Mesothelial cell of epicardium (in vitro differentiated cells): ENCODE measurements at regions not wholly inside any gene's neighbourhood (a gene's known extent, or its start where the extent isn't known, plus 50 kb on each side); places are given as distances from the start of the nearest gene placed in this dataset.

Source experiments
- DNase-seq, 2 experiments: peaks; one replicate each; pipeline ENCODE4 v3.0.0; 2021; ENCODE audit warnings: low spot score in 2 of 2; ENCODE audit not compliant: unreplicated experiment in 2 of 2
- H3K27ac Mint-ChIP-seq: 2 replicates; pipeline ENCODE4 v1.8.0; 2021; ENCODE audit warnings: mixed read lengths
- H3K27me3 Mint-ChIP-seq: 2 replicates; pipeline ENCODE4 v1.8.0; 2021; ENCODE audit warnings: low read depth, mixed read lengths
- H3K36me3 Mint-ChIP-seq: 2 replicates; pipeline ENCODE4 v1.8.0; 2021; ENCODE audit warnings: mixed read lengths
- H3K4me1 Mint-ChIP-seq: 2 replicates; pipeline ENCODE4 v1.8.0; 2021; ENCODE audit warnings: mixed read lengths
- H3K4me3 Mint-ChIP-seq: 2 replicates; pipeline ENCODE4 v1.8.0; 2021; ENCODE audit warnings: mild to moderate bottlenecking, moderate library complexity, mixed read lengths
- H3K9me3 Mint-ChIP-seq: 2 replicates; pipeline ENCODE4 v1.8.0; 2021; ENCODE audit warnings: mixed read lengths
- CTCF ChIP-seq: fragments of 200-600 bp; sonication (generic); IDR thresholded peaks from one replicate; pipeline ENCODE4 v1.5.0; 2021; ENCODE audit warnings: antibody characterized with exemption; ENCODE audit not compliant: unreplicated experiment

DNA sequence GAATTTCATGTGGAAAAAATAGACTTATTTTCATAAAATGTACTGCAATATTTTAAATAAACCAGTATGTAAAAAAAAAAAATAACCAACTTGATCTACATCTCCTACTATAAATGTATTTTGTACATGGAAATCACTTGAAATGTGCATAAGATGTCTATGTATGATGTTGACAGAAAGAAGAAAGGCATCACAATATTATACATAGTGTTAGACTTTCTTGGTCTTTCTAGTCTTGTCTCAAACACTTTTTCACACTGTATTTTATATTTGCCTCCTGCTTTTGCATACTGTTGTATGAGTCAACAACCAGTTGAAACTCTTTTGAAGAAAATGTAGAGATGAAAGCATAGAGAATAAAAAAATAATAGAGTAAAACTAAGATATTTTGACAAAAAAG is 352.4 kb upstream of the MGAT4C start:
- Mint-ChIP-seq H3K36me3 (no peaks in the 10 kb centered on the region), H3K9me3 (no peaks in the 10 kb centered on the region), H3K27ac (no peak overlapping the region), H3K27me3 (no peaks in the 10 kb centered on the region), H3K4me3 (no peak overlapping the region), H3K4me1 (peaks cover 2% of the 10 kb centered on the region)
- no peak for DNase-seq
- TF ChIP-seq CTCF = no peak

- no peak for TF ChIP-seq CTCF
- Mint-ChIP-seq H3K36me3 (no peaks in the 10 kb centered on the region), H3K4me1 (peaks cover 4% of the 10 kb centered on the region), H3K27me3 (no peaks in the 10 kb centered on the region), H3K4me3 (no peak overlapping the region), H3K27ac (no peak overlapping the region), H3K9me3 (no peaks in the 10 kb centered on the region)
- no peak for DNase-seq
These were observed 345.5 kb upstream of the MGAT4C start for GRCh38 chr12:86601550-86602308.

GRCh38 chr12:86600664-86601231 is 344.6 kb upstream of the MGAT4C start:
- TF ChIP-seq CTCF = no peak
- Mint-ChIP-seq H3K27ac (no peak overlapping the region), H3K36me3 (no peaks in the 10 kb centered on the region), H3K4me1 (peaks cover 4% of the 10 kb centered on the region), H3K9me3 (no peaks in the 10 kb centered on the region), H3K27me3 (no peaks in the 10 kb centered on the region), H3K4me3 (no peak overlapping the region)
- no peak for DNase-seq

GRCh38 chr12:86597431-86597830 is 341.2 kb upstream of the MGAT4C start:
- Mint-ChIP-seq H3K27ac (no peak overlapping the region), H3K4me1 (peaks cover 3% of the 10 kb centered on the region), H3K27me3 (no peaks in the 10 kb centered on the region), H3K9me3 (peaks cover 6% of the 10 kb centered on the region), H3K4me3 (no peak overlapping the region), H3K36me3 (no peaks in the 10 kb centered on the region)
- no peak for DNase-seq
- no peak for TF ChIP-seq CTCF

GRCh38 chr12:86590296-86590695 is 334.1 kb upstream of the MGAT4C start:
- no peak overlapping the region for H3K4me3 Mint-ChIP-seq

More at GRCh38 chr12:86590296-86590695, 334.1 kb upstream of the MGAT4C start:
- no peak for DNase-seq
- no peak overlapping the region for H3K27ac Mint-ChIP-seq
- peaks cover 6% of the 10 kb centered on the region for H3K9me3 Mint-ChIP-seq
- TF ChIP-seq CTCF = no peak
- no peaks in the 10 kb centered on the region for H3K36me3 Mint-ChIP-seq
- no peaks in the 10 kb centered on the region for H3K27me3 Mint-ChIP-seq
- no peaks in the 10 kb centered on the region for H3K4me1 Mint-ChIP-seq
